ENCODE measurements at regions not wholly inside any gene's neighbourhood (a gene's known extent, or its start where the extent isn't known, plus 50 kb on each side); places are given as distances from the start of the nearest gene placed in this dataset.

DNA sequence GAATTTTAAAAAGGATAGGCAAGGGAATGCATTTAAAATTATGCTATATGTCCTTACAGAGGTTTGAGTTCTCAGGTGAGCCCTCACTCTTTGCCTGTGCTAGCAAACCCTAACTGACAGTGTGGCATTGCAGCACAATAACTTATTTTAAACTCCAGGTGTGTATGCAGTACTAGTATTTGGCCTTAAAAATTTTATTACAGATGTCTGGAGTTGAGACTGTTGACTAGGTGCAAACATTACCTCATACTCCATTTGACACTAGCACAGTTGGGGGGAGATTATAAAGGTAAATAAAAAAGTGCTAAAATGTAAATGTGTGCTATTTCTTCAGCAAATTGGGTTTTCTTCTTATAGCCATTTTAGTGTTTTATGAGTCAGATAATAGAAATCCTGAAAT is 407.7 kb downstream of the SH3GL2 start:
- TF ChIP-seq, protein P1, sequence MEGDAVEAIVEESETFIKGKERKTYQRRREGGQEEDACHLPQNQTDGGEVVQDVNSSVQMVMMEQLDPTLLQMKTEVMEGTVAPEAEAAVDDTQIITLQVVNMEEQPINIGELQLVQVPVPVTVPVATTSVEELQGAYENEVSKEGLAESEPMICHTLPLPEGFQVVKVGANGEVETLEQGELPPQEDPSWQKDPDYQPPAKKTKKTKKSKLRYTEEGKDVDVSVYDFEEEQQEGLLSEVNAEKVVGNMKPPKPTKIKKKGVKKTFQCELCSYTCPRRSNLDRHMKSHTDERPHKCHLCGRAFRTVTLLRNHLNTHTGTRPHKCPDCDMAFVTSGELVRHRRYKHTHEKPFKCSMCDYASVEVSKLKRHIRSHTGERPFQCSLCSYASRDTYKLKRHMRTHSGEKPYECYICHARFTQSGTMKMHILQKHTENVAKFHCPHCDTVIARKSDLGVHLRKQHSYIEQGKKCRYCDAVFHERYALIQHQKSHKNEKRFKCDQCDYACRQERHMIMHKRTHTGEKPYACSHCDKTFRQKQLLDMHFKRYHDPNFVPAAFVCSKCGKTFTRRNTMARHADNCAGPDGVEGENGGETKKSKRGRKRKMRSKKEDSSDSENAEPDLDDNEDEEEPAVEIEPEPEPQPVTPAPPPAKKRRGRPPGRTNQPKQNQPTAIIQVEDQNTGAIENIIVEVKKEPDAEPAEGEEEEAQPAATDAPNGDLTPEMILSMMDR (conservative IDR thresholded peaks at IDR 0.05 in 1 of 2, IDR thresholded peaks at IDR 0.05 in 1 of 2; ENCODE audit: low read depth in 1 of 2, low read length in 2 of 2) = no peak
- no peak for TF ChIP-seq EZH2 (IDR thresholded peaks at IDR 0.05; ENCODE audit: low read length, missing control alignments)
